OCI-LY1 (cell line): ENCODE measurements at regions not wholly inside any gene's neighbourhood (a gene's known extent, or its start where the extent isn't known, plus 50 kb on each side); places are given as distances from the start of the nearest gene placed in this dataset.

Experiments
- EZH2 ChIP-seq: fragments of 200-600 bp; sonication (generic), shearing (Covaris generic); IDR thresholded peaks from 2 replicates; pipeline ENCODE4 v1.8.0; 2017; ENCODE audit warnings: borderline replicate concordance, mixed run types, mild to moderate bottlenecking, antibody characterized with exemption, low read length, moderate library complexity, mixed read lengths
- TF ChIP-seq, protein P1 (sequence below): fragments of 200-600 bp; sonication (generic), shearing (Covaris generic); IDR thresholded peaks from 2 replicates; pipeline ENCODE4 v1.5.1; 2017; ENCODE audit warnings: mild to moderate bottlenecking, antibody characterized with exemption, low read length, moderate library complexity, mixed read lengths

DNA sequence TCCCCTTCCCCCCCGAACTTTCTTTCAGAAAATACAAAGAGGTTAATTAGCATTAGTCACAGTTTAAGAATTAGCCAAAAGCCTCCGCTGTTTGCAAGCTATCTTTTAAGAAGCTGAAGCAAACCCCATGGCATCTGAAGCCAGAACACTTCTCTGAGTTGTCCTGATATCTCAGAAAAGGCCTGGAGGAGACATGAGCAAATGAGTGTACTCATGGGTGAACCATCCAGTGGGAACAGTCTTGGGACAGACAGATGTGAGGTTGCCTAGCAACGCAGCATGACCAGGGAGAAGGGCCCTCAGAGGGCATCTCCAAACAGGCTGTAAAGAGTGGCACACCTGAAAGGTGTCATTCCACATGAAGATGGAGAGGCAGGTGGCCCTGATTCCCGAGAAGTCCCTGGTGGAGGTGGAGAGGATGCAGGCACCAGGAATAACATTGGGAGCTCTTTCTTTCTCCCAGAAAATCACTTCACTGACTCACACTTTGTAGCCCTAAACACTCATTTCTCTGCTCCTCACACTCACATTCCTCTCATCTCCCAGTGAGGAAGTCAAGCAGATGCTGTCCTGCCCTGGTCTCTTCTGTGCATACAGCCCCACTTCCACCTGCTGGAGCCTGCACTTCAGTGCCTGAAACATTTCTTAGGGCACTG lies 87.0 kb upstream of the TSHZ3 start:
- TF ChIP-seq, protein P1, sequence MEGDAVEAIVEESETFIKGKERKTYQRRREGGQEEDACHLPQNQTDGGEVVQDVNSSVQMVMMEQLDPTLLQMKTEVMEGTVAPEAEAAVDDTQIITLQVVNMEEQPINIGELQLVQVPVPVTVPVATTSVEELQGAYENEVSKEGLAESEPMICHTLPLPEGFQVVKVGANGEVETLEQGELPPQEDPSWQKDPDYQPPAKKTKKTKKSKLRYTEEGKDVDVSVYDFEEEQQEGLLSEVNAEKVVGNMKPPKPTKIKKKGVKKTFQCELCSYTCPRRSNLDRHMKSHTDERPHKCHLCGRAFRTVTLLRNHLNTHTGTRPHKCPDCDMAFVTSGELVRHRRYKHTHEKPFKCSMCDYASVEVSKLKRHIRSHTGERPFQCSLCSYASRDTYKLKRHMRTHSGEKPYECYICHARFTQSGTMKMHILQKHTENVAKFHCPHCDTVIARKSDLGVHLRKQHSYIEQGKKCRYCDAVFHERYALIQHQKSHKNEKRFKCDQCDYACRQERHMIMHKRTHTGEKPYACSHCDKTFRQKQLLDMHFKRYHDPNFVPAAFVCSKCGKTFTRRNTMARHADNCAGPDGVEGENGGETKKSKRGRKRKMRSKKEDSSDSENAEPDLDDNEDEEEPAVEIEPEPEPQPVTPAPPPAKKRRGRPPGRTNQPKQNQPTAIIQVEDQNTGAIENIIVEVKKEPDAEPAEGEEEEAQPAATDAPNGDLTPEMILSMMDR, result no peak
- no peak for TF ChIP-seq EZH2
